ENCODE measurements at regions not wholly inside any gene's neighbourhood (a gene's known extent, or its start where the extent isn't known, plus 50 kb on each side); places are given as distances from the start of the nearest gene placed in this dataset.
"Not testable (repeated sequence)": the region's sequence is repeated elsewhere in the genome, so short reads cannot be mapped to it uniquely, and the experiment has no call there.

DNA sequence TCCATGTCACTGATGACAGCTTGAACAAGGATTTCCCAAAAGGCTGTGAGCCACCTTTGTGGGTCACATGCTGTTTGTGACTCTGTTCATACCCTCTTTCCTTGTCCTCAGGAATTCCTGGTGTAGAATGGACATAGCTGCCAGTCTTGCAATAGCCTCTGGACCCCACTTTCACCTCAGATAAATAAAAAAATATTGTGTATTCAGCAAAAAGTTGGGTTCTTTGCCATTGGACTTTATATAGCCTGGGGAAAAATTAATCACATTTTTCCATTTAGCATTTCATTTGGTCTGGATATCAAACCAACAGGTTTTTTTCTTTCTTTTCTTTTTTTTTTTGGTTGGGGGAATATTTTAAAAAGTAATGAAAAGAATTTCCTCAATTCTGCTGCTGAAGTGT is 144.8 kb downstream of the PDCD6IP start:
- intact Hi-C loops (cut with DNase I): no loop called here
- H3K9me3 ChIP-seq: no peaks in the 10 kb centered on the region

DNA sequence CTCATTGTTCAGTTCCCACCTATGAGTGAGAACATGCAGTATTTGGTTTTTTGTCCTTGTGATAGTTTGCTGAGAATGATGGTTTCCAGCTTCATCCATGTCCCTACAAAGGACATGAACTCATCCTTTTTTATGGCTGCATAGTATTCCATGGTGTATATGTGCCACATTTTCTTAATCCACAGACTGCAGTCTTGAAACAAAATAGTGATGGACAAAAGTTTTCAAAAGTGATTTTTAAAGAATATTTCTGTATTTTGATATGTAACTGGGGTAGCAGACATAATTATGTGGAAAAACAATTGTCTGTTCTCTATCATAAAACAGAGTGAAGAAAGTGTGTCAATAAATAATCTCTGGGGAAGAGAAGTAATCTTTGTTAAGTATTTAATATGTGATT is 148.2 kb downstream of the PDCD6IP start:
- H3K27me3 ChIP-seq; H3K4me3 ChIP-seq; H3K36me3 ChIP-seq; H3K27ac ChIP-seq; H3K9me3 ChIP-seq; intact Hi-C loops (cut with DNase I); H3K4me1 ChIP-seq; DNase-seq: not testable (repeated sequence)

More for the DNA sequence above, 144.8 kb downstream of the PDCD6IP start:
- H3K36me3 ChIP-seq: no peaks in the 10 kb centered on the region
- no peak for DNase-seq
- H3K27ac ChIP-seq: no peak overlapping the region
- no peak overlapping the region for H3K4me3 ChIP-seq
- H3K27me3 ChIP-seq: no peaks in the 10 kb centered on the region
- no peaks in the 10 kb centered on the region for H3K4me1 ChIP-seq
- TF ChIP-seq EP300 (IDR thresholded peaks at IDR 0.05) (no peak), POLR2A (IDR thresholded peaks at IDR 0.05) (no peak), POLR2AphosphoS5 (IDR thresholded peaks at IDR 0.05) (no peak)
- TF ChIP-seq, protein P1, sequence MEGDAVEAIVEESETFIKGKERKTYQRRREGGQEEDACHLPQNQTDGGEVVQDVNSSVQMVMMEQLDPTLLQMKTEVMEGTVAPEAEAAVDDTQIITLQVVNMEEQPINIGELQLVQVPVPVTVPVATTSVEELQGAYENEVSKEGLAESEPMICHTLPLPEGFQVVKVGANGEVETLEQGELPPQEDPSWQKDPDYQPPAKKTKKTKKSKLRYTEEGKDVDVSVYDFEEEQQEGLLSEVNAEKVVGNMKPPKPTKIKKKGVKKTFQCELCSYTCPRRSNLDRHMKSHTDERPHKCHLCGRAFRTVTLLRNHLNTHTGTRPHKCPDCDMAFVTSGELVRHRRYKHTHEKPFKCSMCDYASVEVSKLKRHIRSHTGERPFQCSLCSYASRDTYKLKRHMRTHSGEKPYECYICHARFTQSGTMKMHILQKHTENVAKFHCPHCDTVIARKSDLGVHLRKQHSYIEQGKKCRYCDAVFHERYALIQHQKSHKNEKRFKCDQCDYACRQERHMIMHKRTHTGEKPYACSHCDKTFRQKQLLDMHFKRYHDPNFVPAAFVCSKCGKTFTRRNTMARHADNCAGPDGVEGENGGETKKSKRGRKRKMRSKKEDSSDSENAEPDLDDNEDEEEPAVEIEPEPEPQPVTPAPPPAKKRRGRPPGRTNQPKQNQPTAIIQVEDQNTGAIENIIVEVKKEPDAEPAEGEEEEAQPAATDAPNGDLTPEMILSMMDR (IDR thresholded peaks at IDR 0.05): no peak

DNA sequence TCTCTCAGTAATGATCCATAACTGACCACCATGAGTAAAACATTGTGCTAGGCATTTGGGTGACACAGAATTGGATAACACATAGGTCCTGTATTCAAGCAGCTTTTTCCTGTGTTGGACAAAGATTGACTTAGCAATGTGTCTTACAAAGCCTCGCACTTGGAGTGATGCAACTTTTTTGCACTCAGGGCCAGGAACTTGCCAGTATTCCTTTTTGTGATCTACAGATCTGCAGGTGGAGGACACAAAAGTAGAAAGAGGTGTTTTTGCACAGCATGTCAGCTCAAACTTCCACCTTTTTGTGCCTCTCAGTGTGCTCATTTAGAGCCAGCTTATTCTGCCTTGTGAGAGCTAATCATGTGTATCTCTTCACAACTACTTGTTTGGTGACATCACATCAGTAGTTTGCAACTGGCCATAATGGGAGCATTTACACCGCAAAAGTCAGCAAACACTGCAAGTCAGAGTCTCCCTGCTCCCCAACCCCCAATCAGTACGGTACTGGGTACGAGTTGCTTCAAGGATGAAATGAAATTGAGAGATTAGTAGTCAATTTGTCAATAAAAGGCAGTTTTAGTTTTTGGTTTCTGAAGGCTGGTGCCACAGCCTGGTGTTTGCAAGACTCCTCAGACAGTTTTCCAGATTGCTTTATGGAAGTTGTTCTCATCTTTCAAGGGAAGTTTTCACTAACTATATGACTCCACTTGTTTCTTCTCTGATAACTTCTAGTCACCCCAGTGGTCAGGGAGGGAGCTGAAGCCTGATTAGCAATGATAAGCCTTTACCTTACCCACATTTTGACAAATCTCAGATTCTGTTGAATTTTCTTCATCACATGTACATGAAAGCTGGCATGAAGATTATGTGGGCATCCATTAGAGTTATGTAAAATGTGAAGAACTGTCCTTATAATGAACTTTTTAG is 149.1 kb downstream of the PDCD6IP start:
- 47 to 73% methylated on average over 4 of the region's 4 CpGs for WGBS, 2 donors
- intact Hi-C loops (cut with DNase I): no loop called here

DNA sequence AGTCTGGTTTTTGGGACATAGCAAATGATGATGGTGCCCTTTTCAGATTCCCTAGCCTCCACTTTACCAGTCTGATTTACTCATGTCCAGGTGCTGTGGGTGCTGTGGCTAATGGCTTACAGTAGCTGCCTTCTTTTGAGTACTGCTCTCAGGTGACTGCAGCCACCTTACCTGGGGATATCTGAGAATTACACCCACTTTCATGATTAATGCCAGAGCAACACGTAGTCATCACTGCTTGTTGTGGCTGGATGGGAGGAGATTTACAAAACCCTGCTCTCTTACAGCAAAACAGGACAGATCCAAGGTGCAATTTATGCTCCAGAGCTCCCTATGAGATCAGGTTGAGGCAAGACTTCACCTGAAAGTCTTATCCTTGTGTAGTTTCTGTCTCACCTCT is 150.6 kb downstream of the PDCD6IP start:
- Histone ChIP-seq H3K4me1 (no peaks in the 10 kb centered on the region), H3K36me3 (no peaks in the 10 kb centered on the region), H3K27ac (no peak overlapping the region), H3K4me3 (no peak overlapping the region), H3K9me3 (no peaks in the 10 kb centered on the region), H3K27me3 (no peaks in the 10 kb centered on the region)
- TF ChIP-seq POLR2A (IDR thresholded peaks at IDR 0.05): no peak
- TF ChIP-seq, protein P1 (IDR thresholded peaks at IDR 0.05): no peak
- no peak for TF ChIP-seq POLR2AphosphoS5 (IDR thresholded peaks at IDR 0.05)
- no peak for TF ChIP-seq EP300 (IDR thresholded peaks at IDR 0.05)
- no peak for DNase-seq
- intact Hi-C loops (cut with DNase I): no loop called here
- WGBS, 2 donors: 19 to 57% methylated on average over 1 of the region's 1 CpG

More for the DNA sequence above, 149.1 kb downstream of the PDCD6IP start:
- Histone ChIP-seq H3K4me3 (no peak overlapping the region), H3K4me1 (no peaks in the 10 kb centered on the region), H3K9me3 (no peaks in the 10 kb centered on the region), H3K27me3 (no peaks in the 10 kb centered on the region), H3K27ac (no peak overlapping the region), H3K36me3 (no peaks in the 10 kb centered on the region)
- TF ChIP-seq POLR2A (IDR thresholded peaks at IDR 0.05): no peak
- no peak for TF ChIP-seq POLR2AphosphoS5 (IDR thresholded peaks at IDR 0.05)
- no peak for TF ChIP-seq EP300 (IDR thresholded peaks at IDR 0.05)
- TF ChIP-seq, protein P1 (IDR thresholded peaks at IDR 0.05): no peak
- no peak for DNase-seq

DNA sequence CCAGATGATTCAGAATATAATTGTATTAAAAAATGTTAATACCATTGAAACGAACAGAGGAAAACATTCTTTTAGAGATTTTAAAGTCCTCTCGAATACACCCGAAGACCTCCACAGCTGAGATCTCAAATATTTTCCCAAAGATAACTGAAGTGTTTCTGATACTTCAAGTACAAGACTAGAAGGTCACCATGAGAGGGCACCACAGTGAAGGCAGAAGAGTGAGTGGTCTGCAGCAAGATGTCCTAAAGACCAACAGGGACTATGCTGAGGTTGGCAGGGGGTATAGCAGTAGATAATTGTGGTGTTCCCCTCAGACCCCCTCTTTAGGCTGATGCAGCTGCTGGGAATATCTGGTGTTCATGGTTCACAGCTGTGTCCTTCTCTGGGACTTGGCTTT is 156.5 kb downstream of the PDCD6IP start:
- H3K9me3 ChIP-seq: no peaks in the 10 kb centered on the region
- H3K27ac ChIP-seq: no peak overlapping the region
- no peak overlapping the region for H3K4me3 ChIP-seq
- TF ChIP-seq POLR2A (IDR thresholded peaks at IDR 0.05) (no peak), EP300 (IDR thresholded peaks at IDR 0.05) (no peak), POLR2AphosphoS5 (IDR thresholded peaks at IDR 0.05) (no peak)
- TF ChIP-seq, protein P1 (IDR thresholded peaks at IDR 0.05): no peak
- no peak for DNase-seq
- WGBS, 2 donors: 81 to 90% methylated on average over 3 of the region's 3 CpGs
- intact Hi-C loops (cut with DNase I): no loop called here
- H3K4me1 ChIP-seq: no peaks in the 10 kb centered on the region
- no peaks in the 10 kb centered on the region for H3K36me3 ChIP-seq
- H3K27me3 ChIP-seq: no peaks in the 10 kb centered on the region

All from sigmoid colon (tissue), 6 donors.